Hindlimb muscle (tissue), 1 donor: ENCODE measurements at regions not wholly inside any gene's neighbourhood (a gene's known extent, or its start where the extent isn't known, plus 50 kb on each side); places are given as distances from the start of the nearest gene placed in this dataset.
"Not testable (repeated sequence)": the region's sequence is repeated elsewhere in the genome, so short reads cannot be mapped to it uniquely, and the experiment has no call there.

ENCODE experiments used
- DNase-seq: peaks from one replicate; pipeline ENCODE4 v3.0.0-alpha.2; 2013

GRCh38 chr5:116814626-116815385 lies 240.2 kb upstream of the SEMA6A start:
- DNase-seq: no peak

GRCh38 chr5:116813906-116814305 lies 239.3 kb upstream of the SEMA6A start:
- DNase-seq: no peak

- DNase-seq: no peak
Measured at GRCh38 chr5:116813356-116813755, 238.7 kb upstream of the SEMA6A start.

- no peak for DNase-seq
Measured at GRCh38 chr5:116810951-116811350, 236.3 kb upstream of the SEMA6A start.

- no peak for DNase-seq
Measured at GRCh38 chr5:116806836-116807235, 232.2 kb upstream of the SEMA6A start.

- no peak for DNase-seq
Measured at GRCh38 chr5:116799401-116799800, 224.8 kb upstream of the SEMA6A start.

- DNase-seq: no peak
Measured at GRCh38 chr5:116795189-116795588, 220.6 kb upstream of the SEMA6A start.

- DNase-seq: no peak
Measured at GRCh38 chr5:116789522-116789921, 214.9 kb upstream of the SEMA6A start.

GRCh38 chr5:116788851-116789403 lies 214.3 kb upstream of the SEMA6A start:
- DNase-seq: no peak

GRCh38 chr5:116787570-116787969 lies 212.9 kb upstream of the SEMA6A start:
- DNase-seq: no peak

- DNase-seq: peak; percentile 79
Measured at GRCh38 chr5:116785106-116785505, 210.5 kb upstream of the SEMA6A start.

GRCh38 chr5:116779846-116780245 lies 205.2 kb upstream of the SEMA6A start:
- DNase-seq: no peak

- DNase-seq: no peak
Measured at GRCh38 chr5:116778651-116779280, 204.1 kb upstream of the SEMA6A start.

- peak; percentile 18 for DNase-seq
Measured at GRCh38 chr5:116778032-116778431, 203.4 kb upstream of the SEMA6A start.

- no peak for DNase-seq
Measured at GRCh38 chr5:116773926-116774325, 199.3 kb upstream of the SEMA6A start.

- DNase-seq: no peak
Measured at GRCh38 chr5:116772806-116773205, 198.2 kb upstream of the SEMA6A start.

GRCh38 chr5:116772152-116772501 lies 197.5 kb upstream of the SEMA6A start:
- DNase-seq: no peak

GRCh38 chr5:116771466-116772151 lies 197.0 kb upstream of the SEMA6A start:
- no peak for DNase-seq

- DNase-seq: not testable (repeated sequence)
Measured at GRCh38 chr5:116769953-116770352, 195.3 kb upstream of the SEMA6A start.

- DNase-seq: no peak
Measured at GRCh38 chr5:116769470-116769869, 194.8 kb upstream of the SEMA6A start.

- DNase-seq: no peak
Measured at GRCh38 chr5:116766470-116766947, 191.9 kb upstream of the SEMA6A start.

- DNase-seq: no peak
Measured at GRCh38 chr5:116765441-116765840, 190.8 kb upstream of the SEMA6A start.

GRCh38 chr5:116764941-116765340 lies 190.3 kb upstream of the SEMA6A start:
- no peak for DNase-seq
